ENCODE measurements at regions not wholly inside any gene's neighbourhood (a gene's known extent, or its start where the extent isn't known, plus 50 kb on each side); places are given as distances from the start of the nearest gene placed in this dataset.

DNA sequence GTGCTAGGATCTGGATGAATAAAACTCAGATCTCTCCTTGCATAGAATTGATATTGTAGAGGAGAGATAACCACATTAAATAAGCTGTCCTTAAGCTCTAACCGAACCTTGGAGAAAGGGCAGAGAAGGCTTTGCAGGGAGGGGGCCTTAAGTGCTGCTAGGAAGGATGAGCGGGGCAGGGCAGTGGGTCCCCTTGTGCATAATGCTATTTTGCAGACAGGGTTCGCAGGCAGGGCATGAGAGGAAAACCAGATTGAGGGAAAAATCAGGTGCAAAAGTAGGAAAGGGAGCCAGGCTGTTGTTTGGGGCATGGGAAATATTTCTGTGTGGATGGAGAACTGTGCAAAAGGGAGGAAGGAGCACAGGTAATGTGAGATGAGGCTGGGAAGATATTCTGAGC is 383.0 kb upstream of the JARID2 start:
- peak in 1 of 14 donors; percentile 14 for DNase-seq

DNA sequence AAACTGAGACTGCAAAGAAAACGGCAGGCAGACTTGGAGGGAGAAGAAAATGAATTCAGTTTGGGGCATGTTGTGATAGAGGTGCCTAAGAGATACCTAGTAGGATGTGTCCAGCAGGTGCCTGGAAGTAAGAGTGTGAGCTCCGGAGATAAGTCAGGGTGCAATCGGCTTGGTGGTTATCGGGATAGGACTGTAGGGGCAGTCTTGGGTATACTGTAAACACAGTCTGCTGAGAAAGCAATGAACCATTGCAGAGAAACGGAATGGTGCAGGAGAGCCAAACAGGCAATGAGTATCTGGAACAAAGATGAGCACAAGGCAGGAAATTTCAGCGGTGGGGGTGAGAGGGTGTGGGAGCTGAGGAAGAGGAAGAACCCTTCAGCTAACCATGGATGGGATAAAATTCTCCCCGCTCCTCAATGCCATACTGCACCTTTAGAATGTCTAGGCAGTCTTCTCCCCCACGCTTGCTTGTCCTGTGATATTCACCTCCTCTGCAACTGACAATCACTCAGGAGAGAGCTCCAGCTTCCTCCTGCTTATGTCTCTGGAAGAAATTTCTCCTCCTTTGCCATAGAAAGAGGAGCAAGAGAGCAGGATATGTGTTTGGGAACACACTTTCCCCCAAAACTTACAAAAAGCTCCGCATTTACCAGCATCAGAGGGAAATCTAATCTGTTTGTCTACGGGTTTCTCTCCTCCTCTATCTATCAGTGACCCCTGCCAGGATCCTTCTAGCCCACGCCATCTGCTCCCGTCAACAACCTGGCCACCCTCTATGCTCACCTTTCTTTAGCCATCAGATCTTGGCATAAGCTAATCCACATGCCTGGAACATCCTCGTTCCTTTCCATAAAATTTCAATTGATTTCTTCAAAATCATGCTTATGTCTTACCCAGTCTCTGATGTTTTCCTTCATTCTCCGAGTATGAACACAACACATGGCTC is 381.7 kb upstream of the JARID2 start:
- DNase-seq = peak in 2 of 14 donors; percentile 23 to 91

- no peak for DNase-seq
These were observed 380.3 kb upstream of the JARID2 start for GRCh38 chr6:14865531-14866100.

- DNase-seq = no peak
These were observed 378.1 kb upstream of the JARID2 start for GRCh38 chr6:14867802-14868201.

DNA sequence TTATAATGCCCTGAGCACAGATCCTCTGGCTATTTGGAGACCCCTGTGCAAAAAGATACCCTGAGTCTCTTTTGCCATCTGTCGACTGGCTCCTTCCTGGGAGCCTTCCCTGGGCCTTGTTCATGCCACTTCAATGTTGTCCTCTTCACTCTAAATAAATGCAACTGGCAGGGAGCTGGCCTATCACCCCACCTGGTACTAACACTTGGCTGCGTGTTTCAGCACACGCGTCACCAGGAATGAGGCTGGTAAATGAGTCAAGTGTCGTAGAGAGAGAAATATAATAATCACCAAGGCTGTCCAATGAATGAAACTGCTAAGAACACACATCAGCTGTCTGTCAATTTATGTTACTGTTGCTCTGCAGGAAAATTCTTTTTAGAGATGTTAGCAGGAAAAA is 374.6 kb upstream of the JARID2 start:
- peak in 1 of 14 donors; percentile 95 for DNase-seq

DNA sequence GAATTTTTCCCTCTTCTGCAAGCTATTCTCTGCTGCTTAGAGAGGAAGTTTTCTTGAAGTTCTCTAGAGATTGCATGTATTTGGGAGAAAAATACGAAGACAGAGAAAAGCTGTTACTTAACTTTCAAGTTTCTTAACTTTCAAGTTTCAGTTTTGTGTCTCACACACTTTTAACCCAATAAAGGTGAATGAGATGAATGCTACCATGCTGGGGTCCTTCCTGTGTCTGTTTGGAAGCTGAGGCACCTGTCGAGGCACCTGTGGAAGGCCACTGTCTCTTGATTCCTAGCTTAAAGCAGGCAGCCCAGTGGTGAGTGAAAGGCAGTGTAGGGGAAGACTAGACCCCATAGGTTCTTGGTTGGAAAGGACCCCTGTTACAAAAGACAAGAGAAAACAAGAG is 372.8 kb upstream of the JARID2 start:
- DNase-seq = no peak

- no peak for DNase-seq
These were observed 372.0 kb upstream of the JARID2 start for GRCh38 chr6:14873781-14874441.

- no peak for DNase-seq
These were observed 370.8 kb upstream of the JARID2 start for GRCh38 chr6:14874975-14875480.

DNA sequence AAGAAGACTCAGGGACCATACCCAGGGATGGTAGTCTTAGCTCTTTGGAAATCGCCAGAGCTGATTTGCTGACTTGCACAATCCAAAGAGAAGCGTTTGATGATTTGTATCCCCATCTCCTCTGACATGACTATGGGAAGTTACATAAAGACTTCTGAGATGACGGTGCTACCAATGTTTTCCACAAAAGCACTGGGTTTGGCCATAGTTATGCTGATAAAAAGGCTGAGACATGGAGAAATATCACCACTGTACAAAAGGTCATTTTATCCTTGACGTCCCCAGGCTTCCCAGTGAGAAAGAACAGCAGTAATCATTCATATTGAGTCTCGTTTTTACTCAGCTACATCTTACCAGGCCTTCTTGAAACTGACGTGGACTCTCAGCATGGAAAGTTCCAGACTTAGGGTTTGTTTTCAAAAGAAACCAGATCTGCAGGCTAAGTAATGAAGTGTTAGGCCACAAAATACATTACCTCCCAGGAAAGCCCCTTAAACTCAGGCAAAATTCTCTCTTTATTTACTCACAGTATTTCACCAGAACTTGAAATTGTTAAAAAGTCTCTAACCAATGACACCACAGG is 370.3 kb upstream of the JARID2 start:
- DNase-seq = no peak

- peak in 2 of 14 donors; percentile 13 to 78 for DNase-seq
These were observed 368.9 kb upstream of the JARID2 start for GRCh38 chr6:14876778-14877613.

DNA sequence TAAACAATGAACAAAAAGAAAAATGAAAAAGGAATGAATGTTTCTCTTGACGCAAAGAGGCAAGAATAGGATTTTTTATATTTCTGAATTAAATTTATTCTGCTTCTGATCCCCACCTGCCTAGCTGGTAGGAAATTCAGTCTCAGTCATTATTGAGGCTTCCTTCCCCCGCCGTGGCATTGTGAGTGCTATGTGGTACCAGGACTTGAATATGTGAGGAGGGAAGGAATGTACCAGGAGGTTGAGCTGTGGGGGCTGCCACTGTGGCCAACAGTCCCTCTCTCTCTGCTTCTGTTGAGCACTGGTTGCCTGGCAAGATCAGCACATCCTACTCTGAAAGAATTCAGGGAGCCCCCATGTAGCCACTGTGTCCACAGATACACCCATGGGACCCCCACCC is 368.1 kb upstream of the JARID2 start:
- no peak for DNase-seq

DNA sequence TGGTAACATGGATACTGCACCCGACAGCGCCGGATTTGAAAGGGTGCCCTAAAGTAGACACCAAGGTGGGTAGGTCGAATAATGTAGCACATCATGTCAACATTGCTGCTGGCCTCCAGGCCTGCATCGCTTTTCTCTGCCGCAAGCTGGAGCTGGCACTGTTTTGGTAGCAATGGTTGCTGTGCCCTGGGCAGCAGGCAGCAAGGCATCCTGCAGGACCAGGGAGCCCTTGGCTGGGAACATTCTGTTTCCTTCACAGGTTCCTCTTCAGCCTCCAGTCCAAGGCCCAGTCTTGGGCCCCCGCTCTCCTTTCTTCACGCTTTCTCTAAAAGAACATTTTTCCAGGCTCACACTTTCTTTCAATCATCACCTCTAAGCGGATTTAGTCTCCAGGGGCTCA is 365.8 kb upstream of the JARID2 start:
- DNase-seq = peak in 7 of 14 donors; percentile 14 to 76 (median 31)

DNA sequence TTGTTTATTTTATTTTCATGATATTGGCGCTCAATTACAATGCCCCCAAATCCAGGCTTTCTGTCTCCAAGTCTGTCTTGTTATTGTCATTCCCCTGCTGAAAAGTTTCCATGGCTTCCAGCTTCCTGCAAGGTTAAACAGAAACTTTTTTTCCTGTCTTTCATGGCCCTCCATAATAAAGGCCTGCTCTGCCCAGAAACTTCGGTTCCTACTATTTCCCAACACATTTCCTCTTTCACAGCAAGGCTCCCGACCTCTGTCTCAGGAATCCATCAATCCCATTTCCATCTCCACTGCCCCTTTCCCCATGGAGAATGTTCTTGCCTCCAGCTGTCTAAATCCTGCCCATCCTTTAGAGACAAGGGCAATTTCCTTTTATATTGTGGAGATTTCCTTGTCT is 365.2 kb upstream of the JARID2 start:
- no peak for DNase-seq

GRCh38 chr6:14881398-14881797 is 364.5 kb upstream of the JARID2 start:
- no peak for DNase-seq

DNA sequence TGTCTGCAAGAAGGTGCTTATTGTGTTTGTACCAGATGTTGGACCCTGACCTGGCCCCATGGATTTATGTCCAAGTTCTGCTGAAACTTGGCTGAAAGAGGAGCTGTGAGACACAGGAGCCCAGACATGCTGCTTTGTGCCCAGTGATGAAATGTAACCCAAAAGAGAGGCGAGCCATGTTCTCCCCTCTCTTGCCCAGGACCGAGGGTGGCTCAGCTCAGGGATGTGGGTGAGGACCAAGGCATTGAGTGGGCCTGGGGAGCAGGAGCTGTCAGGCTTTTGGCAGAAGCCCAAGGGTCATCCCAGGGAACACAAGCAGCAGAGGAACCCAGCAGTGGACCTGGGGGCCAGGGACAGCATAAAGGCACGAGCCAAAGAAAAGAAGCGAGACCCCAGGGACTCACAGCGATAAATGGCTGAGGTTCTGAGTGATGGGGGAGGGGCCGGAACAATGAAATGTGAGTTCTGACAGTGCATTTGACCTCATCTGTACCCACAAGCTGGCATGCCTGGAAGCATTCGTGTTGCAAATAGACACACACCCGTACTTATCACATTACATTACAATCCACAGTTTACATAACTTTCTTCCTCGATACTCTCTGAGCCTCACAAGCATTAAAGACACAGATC is 363.4 kb upstream of the JARID2 start:
- DNase-seq = no peak

DNA sequence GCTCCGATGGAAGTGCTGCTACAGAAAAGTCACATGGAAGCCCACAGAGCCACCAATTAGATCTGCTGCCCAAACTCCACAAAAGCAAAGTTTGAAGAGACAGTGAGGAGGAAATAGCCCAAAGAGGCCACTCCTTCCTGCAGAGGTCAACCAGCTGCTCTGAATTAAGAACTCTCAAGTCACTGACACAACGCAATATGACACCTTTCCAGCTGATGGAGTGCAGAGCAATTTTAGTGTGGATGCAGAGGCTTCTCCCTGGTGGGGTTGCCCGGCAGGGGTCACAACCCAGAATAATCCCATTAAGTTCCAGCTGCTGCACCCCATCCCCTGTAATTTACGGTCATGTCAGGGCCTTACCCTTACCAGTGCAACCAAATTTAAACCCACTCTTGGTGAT is 361.9 kb upstream of the JARID2 start:
- no peak for DNase-seq

GRCh38 chr6:14885498-14885897 is 360.4 kb upstream of the JARID2 start:
- DNase-seq = no peak

DNA sequence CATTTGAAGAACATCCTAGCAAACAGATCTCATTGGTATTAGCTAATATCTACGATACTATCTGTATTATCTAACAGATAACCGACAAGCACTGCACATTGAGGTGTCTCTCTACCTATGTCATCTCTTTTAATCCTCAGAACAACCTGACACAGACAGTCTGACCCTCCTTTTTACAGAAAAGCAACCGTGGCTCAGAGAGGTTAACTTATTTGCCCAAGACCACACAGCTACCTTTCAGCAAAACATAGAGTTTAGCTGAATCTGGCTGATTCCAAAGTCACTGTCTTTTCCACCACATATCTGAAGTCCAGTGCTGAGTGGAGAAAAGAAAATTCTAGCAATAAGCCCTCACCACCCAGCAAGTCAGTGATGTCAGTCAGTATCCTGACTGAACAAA is 358.7 kb upstream of the JARID2 start:
- no peak for DNase-seq

- DNase-seq = no peak
These were observed 357.8 kb upstream of the JARID2 start for GRCh38 chr6:14887986-14888574.

DNA sequence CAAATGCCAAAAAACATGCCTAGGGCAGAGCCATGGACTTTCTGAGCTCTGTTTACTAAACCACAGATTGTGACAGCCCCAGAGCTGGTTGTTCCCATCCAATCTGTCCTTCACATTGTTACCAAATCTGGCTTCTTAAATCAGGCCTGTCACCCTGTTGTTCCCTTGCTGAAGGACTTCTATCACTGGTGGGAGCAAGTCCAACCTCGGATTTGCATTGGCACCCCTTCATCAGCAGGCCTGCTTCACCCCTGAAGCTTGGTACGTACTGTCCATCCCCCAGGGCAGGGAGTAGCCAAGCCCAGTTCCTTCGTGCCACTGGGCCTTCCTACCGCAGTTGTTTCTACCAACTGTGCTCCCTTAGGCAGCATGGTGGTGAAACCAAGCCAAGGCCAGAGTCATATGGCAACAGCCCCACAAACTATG is 357.3 kb upstream of the JARID2 start:
- DNase-seq = peak in 1 of 14 donors; percentile 95

GRCh38 chr6:14889188-14889587 is 356.7 kb upstream of the JARID2 start:
- no peak for DNase-seq

Data from C1 segment of cervical spinal cord (tissue), 14 donors.